ENCODE measurements at regions not wholly inside any gene's neighbourhood (a gene's known extent, or its start where the extent isn't known, plus 50 kb on each side); places are given as distances from the start of the nearest gene placed in this dataset.
"Not testable (repeated sequence)": the region's sequence is repeated elsewhere in the genome, so short reads cannot be mapped to it uniquely, and the experiment has no call there.

- DNase-seq: no peak
These were observed 191.7 kb downstream of the S1PR1 start for GRCh38 chr1:101428562-101428961.

- no peak for DNase-seq
These were observed 195.2 kb downstream of the S1PR1 start for GRCh38 chr1:101431956-101432510.

GRCh38 chr1:101435831-101436511 is 199.2 kb downstream of the S1PR1 start:
- DNase-seq: no peak

DNA sequence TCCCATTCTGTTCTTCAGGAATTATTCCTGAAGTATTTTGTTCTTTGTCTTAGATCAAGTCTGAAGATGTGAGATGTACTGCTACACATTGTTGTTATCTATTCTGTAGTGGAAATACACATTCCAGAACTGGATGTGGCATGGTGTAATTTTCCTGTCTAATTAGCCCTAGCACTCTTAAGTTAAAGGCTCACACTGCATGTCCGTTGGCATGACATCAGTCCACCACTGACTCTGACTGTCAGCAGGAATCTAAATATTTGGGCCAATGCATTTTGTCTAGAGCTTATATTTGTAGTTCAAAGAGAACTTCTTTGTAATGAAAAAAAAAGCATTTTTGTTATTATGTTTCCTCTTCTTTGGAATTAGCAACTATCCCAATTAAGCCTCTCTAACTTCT is 201.0 kb downstream of the S1PR1 start:
- DNase-seq: no peak

- DNase-seq: no peak
These were observed 201.5 kb downstream of the S1PR1 start for GRCh38 chr1:101438359-101438758.

DNA sequence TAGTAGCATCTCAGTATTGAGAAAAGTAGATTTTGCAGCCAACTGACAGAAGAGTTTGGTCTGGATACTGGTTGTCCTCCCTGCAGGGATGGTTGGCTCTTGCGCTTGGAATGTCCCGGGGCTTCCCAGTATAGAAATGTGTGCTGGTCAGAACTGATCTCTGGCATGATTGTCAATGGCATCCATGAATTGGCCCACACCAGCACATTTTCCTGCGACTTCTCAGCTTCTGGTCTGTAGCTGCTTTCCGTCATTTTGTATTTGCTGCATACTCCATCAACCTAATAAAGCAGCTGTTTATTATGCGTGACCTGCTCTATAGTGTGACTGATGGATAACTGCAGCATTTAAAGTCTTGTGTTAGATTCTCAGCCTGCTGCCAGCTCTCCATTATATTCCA is 203.7 kb downstream of the S1PR1 start:
- DNase-seq: no peak

GRCh38 chr1:101444381-101444780 is 207.6 kb downstream of the S1PR1 start:
- DNase-seq: no peak

- no peak for DNase-seq
These were observed 208.2 kb downstream of the S1PR1 start for GRCh38 chr1:101444873-101445618.

GRCh38 chr1:101448018-101448417 is 211.2 kb downstream of the S1PR1 start:
- no peak for DNase-seq

DNA sequence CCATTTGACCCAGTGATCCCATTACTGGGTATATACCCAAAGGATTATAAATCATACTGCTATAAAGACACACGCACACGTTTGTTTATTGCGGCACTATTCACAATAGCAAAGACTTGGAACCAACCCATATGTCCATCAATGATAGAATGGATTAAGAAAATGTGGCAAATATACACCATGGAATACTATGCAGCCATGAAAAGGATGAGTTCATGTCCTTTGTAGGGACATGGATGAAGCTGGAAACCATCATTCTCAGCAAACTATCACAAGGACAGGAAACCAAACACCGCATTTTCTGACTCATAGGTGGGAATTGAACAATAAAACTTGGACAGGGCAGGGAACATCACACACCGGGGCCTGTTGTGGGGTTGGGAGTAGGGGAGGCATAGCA is 213.9 kb downstream of the S1PR1 start:
- not testable (repeated sequence) for DNase-seq

- no peak for DNase-seq
These were observed 215.1 kb downstream of the S1PR1 start for GRCh38 chr1:101451888-101452287.

DNA sequence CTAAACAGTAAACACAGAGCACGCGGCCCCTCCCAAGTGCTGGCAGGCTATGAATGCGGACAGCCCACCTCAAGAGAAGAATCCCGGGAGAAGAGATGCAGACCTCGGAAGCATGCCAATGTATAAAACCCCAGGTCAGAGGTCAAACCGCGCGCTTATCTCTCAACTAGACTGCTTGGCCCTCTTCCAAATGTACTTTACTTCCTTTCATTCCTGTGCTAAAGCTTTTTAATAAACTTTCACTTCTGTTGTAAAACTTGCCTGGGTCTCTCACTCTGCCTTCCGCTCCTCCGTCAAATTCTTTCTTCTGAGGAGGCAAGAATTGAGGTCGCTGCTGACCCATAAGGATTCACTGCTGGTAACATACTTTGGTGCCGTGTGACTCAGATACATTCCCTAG is 216.0 kb downstream of the S1PR1 start:
- DNase-seq: peak; percentile 11

- DNase-seq: no peak
These were observed 217.0 kb downstream of the S1PR1 start for GRCh38 chr1:101453844-101454243.

DNA sequence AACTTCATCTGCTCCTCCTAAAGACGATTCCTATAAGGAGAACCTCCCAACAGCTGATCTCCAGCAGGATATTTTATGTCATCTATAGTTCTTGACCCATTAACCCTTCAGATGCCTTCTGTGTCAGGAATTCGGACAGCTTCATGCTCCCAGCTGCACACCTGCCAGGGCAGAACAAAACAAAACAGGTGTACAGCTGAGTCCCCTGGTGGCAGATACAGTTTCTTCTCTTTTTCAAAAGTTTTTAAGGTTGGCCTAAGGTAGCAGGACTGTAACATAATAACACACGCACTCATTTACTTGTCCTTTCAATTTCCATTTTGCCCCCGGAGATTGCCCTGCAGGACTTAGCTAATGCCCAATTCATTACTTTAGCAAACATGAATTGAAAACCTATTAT is 218.3 kb downstream of the S1PR1 start:
- DNase-seq: no peak

DNA sequence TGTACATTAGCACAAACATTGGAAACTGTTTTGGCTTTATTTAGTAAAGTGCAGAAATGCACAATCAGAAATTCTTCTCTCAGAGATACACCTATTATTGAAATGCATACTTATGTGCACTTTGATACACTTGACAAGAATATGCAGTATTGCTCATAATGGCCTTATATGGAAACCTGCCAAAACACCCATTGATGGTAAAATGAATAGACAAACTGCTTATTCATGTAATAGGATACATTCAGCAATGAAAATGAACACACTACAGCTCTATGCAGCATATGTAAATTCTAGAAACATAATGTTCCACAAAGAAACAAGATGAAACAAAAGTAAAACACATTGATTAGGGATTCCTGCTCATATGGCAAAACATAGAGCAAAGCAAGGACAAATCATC is 223.9 kb downstream of the S1PR1 start:
- DNase-seq: no peak

DNA sequence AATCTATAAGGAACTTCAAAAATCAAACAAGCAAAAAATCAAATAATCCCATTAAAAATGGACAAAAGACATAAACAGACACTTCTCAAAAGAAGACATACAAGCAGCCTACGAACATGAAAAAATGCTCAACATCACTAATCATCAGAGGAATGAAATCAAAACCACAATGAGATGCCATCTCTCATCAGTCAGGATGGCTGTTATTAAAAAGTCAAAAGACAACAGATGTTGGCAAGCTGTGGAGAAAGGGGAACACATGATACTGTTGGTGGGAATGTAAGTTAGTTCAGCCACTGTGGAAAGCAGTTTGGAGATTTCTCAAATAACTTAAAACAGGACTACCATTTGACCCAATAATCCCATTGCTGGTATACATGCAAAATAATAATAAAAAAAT is 226.4 kb downstream of the S1PR1 start:
- no peak for DNase-seq

- no peak for DNase-seq
These were observed 229.1 kb downstream of the S1PR1 start for GRCh38 chr1:101465941-101466340.

DNA sequence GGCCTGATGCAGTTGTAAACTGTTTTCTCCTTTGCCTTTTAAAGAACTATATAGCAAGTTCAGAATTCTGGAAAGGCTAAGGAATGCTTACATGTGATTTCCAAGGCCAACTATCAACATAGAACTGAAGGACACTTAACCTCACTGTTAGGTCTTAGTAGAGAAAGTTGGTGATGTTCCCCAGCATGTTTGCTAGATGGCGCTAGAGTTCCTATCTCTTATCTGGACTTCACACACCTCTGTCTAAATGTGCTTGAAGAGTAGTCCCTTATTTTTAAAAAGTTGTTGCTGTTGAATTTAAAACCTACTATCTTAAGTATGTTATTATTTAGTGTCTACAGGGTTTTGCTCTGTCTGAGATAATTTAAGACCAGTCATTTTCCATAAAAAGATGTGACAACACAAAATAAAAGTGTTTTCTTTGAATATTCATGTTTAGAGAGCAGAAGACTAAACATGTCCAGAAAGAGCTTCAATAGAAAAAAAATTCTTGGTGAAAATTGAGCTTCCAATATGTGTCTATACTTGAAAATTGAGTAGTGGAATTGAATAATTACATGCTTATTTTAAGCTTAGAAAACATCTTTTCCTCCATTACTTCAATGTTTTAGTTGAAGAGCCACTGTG is 237.3 kb downstream of the S1PR1 start:
- DNase-seq: peak; percentile 13

GRCh38 chr1:101476541-101476940 is 239.7 kb downstream of the S1PR1 start:
- no peak for DNase-seq

DNA sequence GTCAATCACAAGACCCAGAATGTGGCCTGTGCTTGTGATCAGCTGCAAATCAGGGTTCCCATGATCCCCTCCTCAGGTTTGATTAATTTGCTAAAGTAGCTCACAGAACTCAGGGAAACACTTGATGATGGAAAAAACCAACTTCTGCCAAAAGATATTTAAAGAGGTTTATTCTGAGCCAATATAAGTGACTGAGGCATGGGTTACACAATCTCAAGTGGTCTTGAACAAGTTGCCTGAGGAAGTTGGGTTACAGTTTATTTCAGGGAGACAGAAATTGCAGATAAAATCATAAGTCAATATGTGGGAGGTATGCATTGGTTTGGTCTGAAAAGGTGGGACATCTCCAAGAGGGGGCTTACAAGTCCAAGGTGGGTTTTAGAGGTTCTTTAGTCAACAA is 243.1 kb downstream of the S1PR1 start:
- no peak for DNase-seq

- no peak for DNase-seq
These were observed 245.5 kb downstream of the S1PR1 start for GRCh38 chr1:101482306-101482705.

- no peak for DNase-seq
These were observed 247.3 kb downstream of the S1PR1 start for GRCh38 chr1:101483982-101484688.

DNA sequence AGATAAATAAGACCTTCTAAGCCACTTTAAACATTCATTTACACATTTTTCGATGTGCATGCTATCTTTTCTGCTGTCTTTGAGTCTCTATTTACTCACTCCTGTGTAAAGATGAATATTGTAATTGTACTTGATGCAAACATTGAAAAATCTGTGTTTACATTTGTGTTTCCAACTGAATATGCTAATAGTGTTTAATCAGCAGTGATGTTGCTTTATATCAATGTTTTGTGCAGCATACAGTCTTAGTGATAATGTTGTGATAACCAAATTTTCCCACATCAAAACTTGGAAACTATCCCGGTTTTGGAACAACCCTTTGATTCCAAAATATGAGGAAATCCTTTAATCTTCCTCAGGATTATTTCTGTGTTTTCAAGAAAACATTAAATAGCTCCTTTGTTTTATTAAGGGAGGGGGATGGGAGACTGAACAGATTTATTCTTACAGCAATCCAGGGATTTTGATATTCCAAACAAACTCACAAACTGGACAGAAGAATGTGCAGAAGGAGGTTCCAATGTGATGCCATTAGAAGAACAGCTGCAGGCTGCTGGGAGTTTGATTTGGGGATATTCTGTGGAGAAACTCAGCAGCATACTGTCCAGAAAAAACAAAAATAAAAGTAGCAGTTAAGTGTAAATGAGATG is 248.0 kb downstream of the S1PR1 start:
- no peak for DNase-seq
